ENCODE measurements at regions not wholly inside any gene's neighbourhood (a gene's known extent, or its start where the extent isn't known, plus 50 kb on each side); places are given as distances from the start of the nearest gene placed in this dataset.
A peak's percentile ranks its signal among the peaks of the same experiment; 100 is the strongest.

DNA sequence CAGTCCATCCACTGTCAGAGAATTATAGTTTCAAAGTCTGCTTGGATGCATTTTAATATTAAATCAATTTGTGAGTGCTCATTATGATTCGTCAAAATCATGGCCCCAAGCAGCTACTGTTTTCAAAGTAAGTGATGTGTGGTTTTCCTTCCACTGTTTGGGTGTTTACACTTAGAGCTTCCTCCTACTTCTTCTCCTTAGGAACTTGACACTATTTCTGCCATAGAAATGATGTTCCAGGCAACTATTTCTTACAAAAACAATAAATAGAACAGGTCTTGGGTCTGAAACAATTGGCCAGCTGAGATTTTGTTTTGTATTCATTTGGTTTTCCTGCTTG lies 132.8 kb upstream of the RAI14 start:
- H3K9me3 ChIP-seq: no peaks in the 10 kb centered on the region
- peak overlapping the region; percentile 26 to 48 for H3K27ac ChIP-seq
- no peaks in the 10 kb centered on the region for H3K36me3 ChIP-seq
- TF ChIP-seq, protein P1, sequence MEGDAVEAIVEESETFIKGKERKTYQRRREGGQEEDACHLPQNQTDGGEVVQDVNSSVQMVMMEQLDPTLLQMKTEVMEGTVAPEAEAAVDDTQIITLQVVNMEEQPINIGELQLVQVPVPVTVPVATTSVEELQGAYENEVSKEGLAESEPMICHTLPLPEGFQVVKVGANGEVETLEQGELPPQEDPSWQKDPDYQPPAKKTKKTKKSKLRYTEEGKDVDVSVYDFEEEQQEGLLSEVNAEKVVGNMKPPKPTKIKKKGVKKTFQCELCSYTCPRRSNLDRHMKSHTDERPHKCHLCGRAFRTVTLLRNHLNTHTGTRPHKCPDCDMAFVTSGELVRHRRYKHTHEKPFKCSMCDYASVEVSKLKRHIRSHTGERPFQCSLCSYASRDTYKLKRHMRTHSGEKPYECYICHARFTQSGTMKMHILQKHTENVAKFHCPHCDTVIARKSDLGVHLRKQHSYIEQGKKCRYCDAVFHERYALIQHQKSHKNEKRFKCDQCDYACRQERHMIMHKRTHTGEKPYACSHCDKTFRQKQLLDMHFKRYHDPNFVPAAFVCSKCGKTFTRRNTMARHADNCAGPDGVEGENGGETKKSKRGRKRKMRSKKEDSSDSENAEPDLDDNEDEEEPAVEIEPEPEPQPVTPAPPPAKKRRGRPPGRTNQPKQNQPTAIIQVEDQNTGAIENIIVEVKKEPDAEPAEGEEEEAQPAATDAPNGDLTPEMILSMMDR (IDR thresholded peaks at IDR 0.05): no peak
- intact Hi-C loops (cut with DNase I): loop anchor here (1.0 to 5.0 kb wide), 5 partner anchors 85 to 375 kb away; partner anchors contain the start of genes RAI14 and TTC23L
- DNase-seq (ENCODE audit: low spot score in 2 of 2): no peak
- no peak overlapping the region for H3K4me3 ChIP-seq
- H3K27me3 ChIP-seq: no peaks in the 10 kb centered on the region
- peaks cover 0 to 26% of the 10 kb centered on the region in 2 donors for H3K4me1 ChIP-seq

DNA sequence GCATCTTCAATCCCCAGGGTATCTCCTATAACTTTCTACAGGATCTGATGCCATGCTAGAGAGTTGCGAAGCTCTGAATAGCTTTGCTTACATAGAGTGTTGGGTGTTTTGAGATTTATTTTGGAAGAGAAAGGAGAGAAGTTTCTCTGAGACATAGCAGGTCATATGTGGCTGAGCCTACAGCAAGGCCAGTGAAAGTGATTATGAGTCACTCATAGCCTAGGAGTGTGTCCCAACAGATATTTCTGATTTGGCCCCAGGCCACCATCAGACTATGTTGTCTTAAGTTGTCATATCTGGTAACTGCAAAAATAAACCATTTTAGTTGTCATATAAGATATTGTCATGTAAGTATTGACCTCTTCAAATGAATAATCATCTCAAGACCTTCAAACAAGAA lies 132.0 kb upstream of the RAI14 start:
- Histone ChIP-seq H3K9me3 (no peaks in the 10 kb centered on the region), H3K27ac (peak overlapping the region in 1 of 2 donors; percentile 48), H3K27me3 (no peaks in the 10 kb centered on the region), H3K36me3 (no peaks in the 10 kb centered on the region), H3K4me1 (peaks cover 0 to 19% of the 10 kb centered on the region in 2 donors), H3K4me3 (no peak overlapping the region)
- TF ChIP-seq, protein P1 (IDR thresholded peaks at IDR 0.05): no peak
- DNase-seq (ENCODE audit: low spot score in 2 of 2): peak in 1 of 2 donors; percentile 77
- intact Hi-C loops (cut with DNase I): loop anchor here (5.0 kb wide), 2 partner anchors 183 to 313 kb away; partner anchors contain the start of gene TTC23L

DNA sequence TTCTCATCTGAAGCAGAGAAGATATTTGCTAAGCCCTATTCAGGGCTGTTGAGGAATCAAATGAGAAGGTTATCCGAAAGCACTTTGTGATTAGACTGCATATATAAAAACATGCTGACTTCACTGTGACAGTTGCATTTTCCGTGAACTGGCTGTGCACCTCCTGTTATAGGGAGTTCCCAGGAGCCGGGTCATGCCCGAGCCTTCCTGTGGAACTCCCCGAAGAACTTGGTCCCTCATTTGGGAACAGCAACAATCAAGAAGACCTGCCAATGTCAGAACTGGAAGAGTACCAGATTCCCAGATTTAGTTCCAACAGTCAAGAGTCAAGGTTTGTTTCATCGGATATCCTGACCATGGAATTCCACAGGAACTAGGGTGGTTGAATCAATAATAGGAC lies 130.4 kb upstream of the RAI14 start:
- DNase-seq (ENCODE audit: low spot score in 2 of 2): no peak
- TF ChIP-seq, protein P1 (IDR thresholded peaks at IDR 0.05): no peak
- H3K4me1 ChIP-seq: peaks cover 4 to 17% of the 10 kb centered on the region in 2 donors
- H3K36me3 ChIP-seq: no peaks in the 10 kb centered on the region
- H3K27ac ChIP-seq: no peak overlapping the region
- H3K9me3 ChIP-seq: no peaks in the 10 kb centered on the region
- no peaks in the 10 kb centered on the region for H3K27me3 ChIP-seq
- no peak overlapping the region for H3K4me3 ChIP-seq
- intact Hi-C loops (cut with DNase I): no loop called here

DNA sequence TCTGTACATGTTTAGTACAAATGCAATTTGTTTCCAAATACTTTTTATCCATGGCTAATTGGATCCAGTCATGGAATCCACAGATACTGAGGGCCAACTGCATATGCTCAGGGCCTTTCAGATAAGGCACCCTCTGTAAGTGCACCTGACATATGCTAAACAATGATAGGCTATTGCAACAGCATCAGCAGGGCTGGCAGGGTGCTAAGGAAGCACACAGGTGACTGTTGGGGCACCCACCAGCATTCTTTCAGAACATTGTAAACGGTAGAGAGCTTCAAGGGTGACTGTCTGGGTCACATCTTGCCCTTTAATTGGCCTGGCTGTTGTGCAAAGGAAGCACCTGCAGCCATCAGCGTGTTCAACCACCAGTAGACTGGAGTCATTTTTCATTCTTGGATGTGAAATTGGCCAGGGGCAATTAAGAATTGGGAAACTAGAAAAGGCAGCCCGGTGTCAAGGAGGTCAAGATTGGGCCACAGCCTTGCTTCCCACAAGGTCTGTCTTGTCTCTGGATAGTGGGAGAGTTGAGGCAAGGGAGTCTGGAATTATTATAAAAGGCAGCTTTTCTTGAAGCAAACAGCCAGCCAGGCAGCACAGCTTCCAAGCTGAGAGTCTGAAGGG lies 129.3 kb upstream of the RAI14 start:
- TF ChIP-seq, protein P1 (IDR thresholded peaks at IDR 0.05): no peak
- Histone ChIP-seq H3K27ac (no peak overlapping the region), H3K4me1 (peaks cover 4 to 18% of the 10 kb centered on the region in 2 donors), H3K9me3 (no peaks in the 10 kb centered on the region), H3K4me3 (no peak overlapping the region), H3K27me3 (no peaks in the 10 kb centered on the region), H3K36me3 (no peaks in the 10 kb centered on the region)
- DNase-seq (ENCODE audit: low spot score in 2 of 2): no peak
- intact Hi-C loops (cut with DNase I): no loop called here

DNA sequence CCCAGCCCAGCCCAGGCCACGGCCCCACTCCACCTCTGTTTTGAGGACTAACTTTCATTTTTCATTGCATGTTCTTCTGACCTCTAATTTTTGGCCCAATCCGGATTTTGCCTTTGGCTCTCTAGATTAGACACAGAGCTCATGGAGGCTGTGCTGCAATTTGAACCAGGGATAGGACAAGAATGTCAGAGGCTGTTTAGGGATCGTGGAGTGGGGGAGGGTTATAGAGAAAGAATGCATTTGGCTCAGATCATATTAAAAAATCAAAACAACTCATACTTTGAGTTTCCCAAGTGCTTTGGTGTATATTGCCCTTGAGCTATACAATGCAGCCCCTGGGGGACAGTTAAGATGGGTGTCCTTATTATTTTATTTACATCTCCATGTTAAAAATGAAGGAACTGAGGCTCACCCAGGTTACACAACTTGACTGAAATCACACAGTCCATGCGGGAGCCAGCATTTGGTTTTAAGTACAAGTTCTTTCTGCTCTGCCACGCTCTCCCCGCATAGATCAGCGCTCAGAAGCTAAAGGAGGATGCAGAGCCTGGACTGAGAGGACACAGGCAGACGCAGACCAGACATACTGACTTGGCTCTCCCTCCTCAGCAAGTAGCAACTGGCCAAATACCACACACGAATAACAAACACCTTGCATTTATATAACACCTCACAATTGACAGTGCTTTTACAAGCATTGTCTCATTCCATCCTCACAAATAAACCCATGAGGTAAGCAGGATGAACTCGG lies 126.4 kb upstream of the RAI14 start:
- Histone ChIP-seq H3K4me1 (peaks cover 4 to 32% of the 10 kb centered on the region in 2 donors), H3K36me3 (no peaks in the 10 kb centered on the region), H3K27me3 (no peaks in the 10 kb centered on the region), H3K4me3 (no peak overlapping the region), H3K27ac (peak overlapping the region; percentile 30 to 52), H3K9me3 (no peaks in the 10 kb centered on the region)
- DNase-seq (ENCODE audit: low spot score in 2 of 2): no peak
- TF ChIP-seq, protein P1 (IDR thresholded peaks at IDR 0.05): no peak
- intact Hi-C loops (cut with DNase I): no loop called here

All from ascending aorta (tissue), 2 donors.